GM18951 (cell line): ENCODE measurements at regions not wholly inside any gene's neighbourhood (a gene's known extent, or its start where the extent isn't known, plus 50 kb on each side); places are given as distances from the start of the nearest gene placed in this dataset.
"Not testable (repeated sequence)": the region's sequence is repeated elsewhere in the genome, so short reads cannot be mapped to it uniquely, and the experiment has no call there.

Experiments
- POLR2A ChIP-seq: IDR thresholded peaks from 4 replicates; pipeline ENCODE4 v1.6.1; 2011; ENCODE audit warnings: mild to moderate bottlenecking; ENCODE audit not compliant: insufficient read length, insufficient read depth; ENCODE audit errors: extremely low read depth
- in situ Hi-C: fragments of 300-500 bp; cut with MboI; formaldehyde crosslinking; loops from one replicate; pipeline ENCODE4 v1.12.0; 2022; ENCODE audit warnings: low sequenced_read_pairs, mixed read lengths, inconsistent platforms; ENCODE audit not compliant: unreplicated experiment

DNA sequence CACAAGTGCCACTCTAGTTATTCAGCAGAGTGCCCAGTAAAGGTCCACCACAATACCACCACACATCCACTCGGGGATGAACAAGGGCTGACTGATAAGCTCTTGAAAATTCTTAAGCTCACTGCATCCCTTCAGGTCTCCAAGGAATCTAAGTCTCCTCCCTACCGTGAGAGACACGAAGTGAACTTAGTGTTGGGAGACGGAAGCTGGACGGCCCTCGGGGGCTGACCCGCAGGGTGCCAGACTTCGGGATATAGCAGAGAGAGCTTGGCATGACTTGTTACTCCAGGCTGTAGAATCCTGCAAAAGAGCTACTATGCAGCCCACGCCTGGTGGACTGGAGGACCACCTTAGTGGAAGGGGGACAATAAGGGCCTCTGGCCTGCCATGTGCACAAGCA lies 75.1 kb downstream of the LYZL1 start:
- in situ Hi-C loops: not testable (repeated sequence)

DNA sequence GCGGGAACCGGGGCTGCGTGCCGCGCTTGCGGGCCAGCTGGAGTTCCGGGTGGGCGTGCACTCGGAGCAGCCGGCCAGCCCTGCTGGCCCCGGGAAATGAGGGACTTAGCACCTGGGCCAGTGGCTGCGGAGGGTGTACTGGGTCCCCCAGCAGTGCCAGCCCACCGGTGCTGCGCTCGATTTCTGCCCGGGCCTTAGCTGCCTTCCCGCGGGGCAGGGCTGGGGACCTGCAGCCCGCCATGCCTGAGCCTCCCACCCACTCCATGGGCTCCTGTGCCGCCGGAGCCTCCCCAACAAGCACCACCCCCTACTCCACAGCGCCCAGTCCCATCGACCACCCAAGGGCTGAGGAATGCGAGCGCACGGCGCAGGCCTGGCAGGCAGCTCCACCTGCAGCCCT lies 77.3 kb downstream of the LYZL1 start:
- in situ Hi-C loops: not testable (repeated sequence)

GRCh38 chr10:29369419-29369818 lies 80.5 kb downstream of the LYZL1 start:
- in situ Hi-C loops: no loop called here
- TF ChIP-seq POLR2A: no peak

DNA sequence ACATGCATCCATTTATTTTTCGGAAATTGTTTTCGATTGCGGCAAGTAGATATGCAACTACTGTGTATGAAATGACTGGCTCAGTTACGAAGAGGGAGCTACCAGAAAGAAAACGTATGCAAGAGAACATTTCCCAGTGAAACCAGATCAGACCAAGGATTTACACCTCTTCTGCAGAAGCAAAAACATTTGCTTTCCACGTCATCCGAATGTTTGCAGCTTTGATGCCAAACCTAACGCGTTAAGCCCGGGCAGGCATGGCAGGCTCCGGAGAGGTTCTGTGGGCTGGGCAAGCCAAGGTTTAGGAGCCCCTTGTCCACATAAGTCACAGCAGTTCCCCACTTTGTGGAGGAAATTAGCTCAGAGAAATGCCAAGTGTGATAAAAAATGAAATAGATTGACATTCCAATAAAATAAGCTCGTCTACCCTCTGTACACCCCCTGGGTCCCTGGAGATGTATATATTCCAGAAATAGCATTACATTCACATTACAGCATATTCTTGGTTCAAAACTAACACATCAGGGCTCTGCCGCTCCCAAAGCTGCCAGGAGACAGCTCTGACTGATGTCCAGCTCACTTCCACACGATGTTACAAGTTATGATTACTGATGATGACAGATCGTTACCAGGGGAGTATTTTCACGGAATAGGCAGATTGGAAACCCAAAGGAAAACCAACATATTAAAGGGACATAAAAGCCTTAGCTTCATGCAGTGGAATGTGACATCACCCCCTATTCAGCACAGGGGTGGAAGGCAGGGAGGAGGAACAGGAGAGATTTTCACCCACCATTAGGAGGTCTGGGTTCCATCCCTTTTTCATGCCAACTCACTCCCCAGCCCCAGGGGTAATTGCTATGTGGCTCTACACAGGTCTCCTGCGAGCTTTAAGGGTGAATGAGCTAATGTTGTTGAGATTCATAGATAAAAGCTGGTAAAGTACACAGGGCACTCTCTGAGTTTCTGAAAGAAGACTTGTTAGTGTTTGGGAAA lies 81.5 kb downstream of the LYZL1 start:
- in situ Hi-C loops: no loop called here
- no peak for TF ChIP-seq POLR2A

- no peak for TF ChIP-seq POLR2A
- in situ Hi-C loops: no loop called here
Observed at GRCh38 chr10:29372920-29373319, 84.0 kb downstream of the LYZL1 start.

- in situ Hi-C loops: no loop called here
- no peak for TF ChIP-seq POLR2A
Observed at GRCh38 chr10:29374162-29374561, 85.3 kb downstream of the LYZL1 start.

DNA sequence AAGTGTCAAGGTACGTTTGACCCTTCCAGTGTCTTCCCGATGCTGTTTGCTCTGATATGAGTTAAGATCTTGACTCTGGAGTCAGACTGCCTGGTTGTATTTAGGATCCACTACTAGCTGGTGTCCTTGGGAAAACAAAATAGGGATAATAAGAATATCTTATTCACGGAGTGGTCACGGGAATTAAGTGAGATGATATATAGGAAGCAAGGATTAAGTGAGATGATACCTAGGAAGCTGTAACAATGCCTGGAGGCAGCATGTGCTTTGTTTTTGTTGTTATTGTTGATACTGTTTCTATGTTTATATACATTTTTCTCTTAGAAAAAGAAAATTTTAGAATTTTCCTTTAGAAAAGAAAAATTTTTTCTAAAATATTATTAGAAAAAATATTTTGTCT lies 87.0 kb downstream of the LYZL1 start:
- in situ Hi-C loops: no loop called here
- no peak for TF ChIP-seq POLR2A

- in situ Hi-C loops: no loop called here
- no peak for TF ChIP-seq POLR2A
Observed at GRCh38 chr10:29377333-29377961, 88.6 kb downstream of the LYZL1 start.

- no peak for TF ChIP-seq POLR2A
- in situ Hi-C loops: no loop called here
Observed at GRCh38 chr10:29378106-29378505, 89.2 kb downstream of the LYZL1 start.

- TF ChIP-seq POLR2A: no peak
- in situ Hi-C loops: no loop called here
Observed at GRCh38 chr10:29379208-29379607, 90.3 kb downstream of the LYZL1 start.

- in situ Hi-C loops: loop anchor here (10.0 kb wide), 1 partner anchor 1215 kb away; no protein-coding TSS in a partner anchor
Observed at GRCh38 chr10:29379777-29380598, 91.1 kb downstream of the LYZL1 start.

DNA sequence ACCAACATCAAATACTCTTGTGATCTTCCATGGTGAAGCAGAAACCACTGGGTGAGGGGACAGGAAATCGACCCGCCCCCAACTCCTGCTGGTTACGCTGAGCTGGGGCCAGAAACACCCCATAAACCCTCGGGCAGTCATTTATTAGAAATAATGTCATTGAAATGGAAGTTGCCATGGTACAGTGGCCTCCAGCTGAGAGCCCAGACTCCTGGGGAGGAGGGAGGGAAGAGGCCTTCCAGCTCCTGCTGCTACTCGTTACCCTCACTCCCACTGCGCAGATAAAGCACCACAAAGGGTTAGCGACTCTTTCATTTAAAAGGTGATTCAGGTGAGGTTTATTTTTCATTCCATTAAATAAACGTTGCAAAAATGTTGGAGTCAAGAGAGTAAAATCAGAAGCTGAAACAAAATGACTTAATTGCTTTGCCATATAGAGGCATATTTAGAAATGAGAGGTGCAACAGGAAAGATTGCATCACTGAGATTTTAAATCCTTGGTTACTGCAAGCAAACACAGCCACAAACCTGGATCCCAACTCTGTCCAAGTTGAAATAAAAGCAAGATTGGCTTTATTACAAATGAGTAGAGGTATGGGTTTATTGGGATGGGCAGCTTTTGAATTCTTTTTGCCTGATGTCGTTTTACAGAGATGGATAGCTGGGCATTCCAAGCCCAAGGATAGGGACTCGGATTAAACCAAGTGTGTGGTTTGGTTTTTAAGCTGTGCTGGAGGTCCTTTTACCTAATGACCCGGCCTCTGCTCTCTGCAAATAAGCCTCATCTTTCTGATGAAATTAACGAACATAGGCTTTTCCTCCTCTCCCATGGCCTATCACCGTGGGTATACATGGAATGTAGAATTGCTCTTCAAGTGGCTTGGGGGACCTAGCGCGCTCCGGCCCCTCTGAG lies 92.0 kb downstream of the LYZL1 start:
- in situ Hi-C loops: loop anchor here (10.0 kb wide), 1 partner anchor 1214 kb away; no protein-coding TSS in a partner anchor

- in situ Hi-C loops: loop anchor here (10.0 kb wide), 1 partner anchor 1208 kb away; no protein-coding TSS in a partner anchor
Observed at GRCh38 chr10:29386342-29386999, 97.6 kb downstream of the LYZL1 start.

More at GRCh38 chr10:29386342-29386999, 97.6 kb downstream of the LYZL1 start:
- TF ChIP-seq POLR2A: no peak
